Stimulated activated CD4-positive, alpha-beta T cell treated with anti-CD3 and anti-CD28 coated beads, Interleukin-2, amount 100 ng/mL, for 48 hours (primary cell): ENCODE measurements at regions not wholly inside any gene's neighbourhood (a gene's known extent, or its start where the extent isn't known, plus 50 kb on each side); places are given as distances from the start of the nearest gene placed in this dataset.
A peak's percentile ranks its signal among the peaks of the same experiment; 100 is the strongest.

Experiments
- DNase-seq, 2 donors: peaks; one replicate each; pipeline ENCODE4 v3.0.0-alpha.2; 2020

DNA sequence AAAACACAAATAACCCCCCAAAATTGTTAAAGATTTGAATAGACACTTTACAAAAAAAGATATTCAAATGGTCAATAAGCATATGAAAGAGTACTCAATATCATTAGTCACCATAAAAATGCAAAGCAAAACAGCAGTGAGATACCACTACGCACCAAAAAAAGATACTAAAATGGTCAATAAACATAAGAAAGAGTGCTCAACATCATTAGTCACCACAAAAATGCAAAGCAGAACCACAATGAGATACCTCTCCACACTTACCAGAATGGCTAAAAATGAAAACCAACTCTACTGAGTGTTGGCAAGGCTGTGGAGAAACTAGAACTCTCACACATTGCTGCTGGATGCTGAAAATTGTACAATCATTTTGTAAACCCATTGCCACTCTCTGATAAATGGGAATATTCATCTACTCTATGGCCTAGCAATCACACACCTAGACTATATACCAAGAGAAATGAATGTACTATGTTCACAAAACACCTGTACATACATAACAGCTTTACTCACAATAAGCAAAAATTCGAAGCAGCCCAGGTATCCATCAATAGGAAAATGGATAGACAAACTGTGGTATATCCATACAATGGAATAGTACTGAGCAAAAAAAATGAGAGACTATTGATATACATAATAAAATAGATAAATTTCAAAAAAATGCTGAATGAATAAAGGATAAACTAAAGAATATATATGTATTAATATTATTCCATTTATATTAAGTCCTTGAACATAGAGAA is 205.0 kb upstream of the DAPK1 start:
- DNase-seq = no peak

DNA sequence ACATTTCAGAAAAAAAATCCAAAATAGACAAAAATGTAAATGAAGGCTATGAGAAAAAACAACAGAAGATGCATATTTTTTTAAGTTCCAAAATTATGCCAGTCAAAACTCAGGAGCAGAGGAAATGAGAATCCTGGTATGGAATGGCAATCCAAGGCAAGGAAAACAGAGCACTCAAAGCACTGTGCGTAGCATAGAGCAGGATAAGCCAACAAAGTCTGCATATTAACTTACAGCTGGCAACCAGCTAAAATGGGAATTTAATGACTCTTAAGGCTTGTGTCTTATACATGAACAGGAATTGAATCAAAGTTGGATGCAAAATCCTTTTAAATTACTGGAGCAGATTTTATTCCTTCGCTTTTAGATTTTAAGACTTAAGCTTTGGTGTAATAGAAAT is 203.5 kb upstream of the DAPK1 start:
- DNase-seq = no peak

DNA sequence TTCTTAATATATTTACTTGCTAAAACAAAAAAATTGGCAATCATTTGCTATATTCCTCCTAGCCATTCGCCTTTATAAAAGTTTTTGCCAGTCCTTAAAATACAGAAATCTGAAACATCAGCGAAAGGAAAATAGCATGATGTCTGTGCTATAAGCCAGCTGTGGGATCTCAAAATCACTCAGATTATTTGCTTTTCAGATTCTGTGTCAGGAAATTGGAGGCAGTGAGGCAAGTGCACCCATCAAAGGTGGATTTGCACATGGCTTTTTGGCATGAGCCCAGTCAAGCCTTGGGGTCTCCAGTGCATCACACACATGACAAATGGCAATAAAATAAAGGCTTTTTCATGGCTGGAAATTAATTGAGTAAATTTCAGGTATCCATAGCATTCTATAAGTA is 196.8 kb upstream of the DAPK1 start:
- no peak for DNase-seq

DNA sequence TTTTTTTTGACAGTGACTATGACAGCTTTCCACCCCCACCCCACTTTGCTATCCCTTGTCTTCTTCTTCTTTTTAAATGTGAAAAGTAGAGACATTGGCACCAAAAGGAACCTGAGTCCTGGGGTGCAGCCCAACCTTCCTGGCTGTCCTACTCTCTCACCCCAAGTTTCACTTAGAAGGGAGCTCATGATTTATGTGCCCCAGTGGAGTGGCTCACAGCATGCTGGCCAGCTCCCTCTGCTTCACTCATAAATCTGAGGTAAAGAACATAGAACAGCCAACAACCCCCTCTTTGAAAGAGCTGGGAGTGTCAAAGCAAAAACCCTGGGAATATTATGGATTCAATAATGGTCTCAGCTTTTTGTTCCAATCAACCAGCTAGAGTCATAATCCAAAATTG is 196.3 kb upstream of the DAPK1 start:
- DNase-seq = no peak

DNA sequence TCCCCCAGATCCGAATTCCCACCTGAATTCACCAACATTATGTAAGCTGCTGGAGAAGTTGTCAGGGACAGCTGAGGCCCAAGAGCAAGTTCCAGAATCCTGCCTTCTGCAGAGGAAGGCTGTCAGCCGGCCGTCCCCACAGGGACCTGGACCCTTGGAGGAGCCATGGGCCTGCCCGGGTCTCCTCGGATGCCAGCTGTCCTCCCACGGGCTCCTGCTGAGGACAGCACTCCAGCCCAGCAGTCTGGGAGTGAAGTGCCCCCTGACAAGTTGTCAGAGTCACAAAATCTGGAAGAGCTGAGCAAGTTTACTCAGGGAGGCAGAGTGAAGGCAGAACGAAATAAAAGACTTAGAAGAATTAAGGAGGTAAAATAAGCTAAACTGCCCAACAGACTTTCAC is 192.5 kb upstream of the DAPK1 start:
- no peak for DNase-seq

DNA sequence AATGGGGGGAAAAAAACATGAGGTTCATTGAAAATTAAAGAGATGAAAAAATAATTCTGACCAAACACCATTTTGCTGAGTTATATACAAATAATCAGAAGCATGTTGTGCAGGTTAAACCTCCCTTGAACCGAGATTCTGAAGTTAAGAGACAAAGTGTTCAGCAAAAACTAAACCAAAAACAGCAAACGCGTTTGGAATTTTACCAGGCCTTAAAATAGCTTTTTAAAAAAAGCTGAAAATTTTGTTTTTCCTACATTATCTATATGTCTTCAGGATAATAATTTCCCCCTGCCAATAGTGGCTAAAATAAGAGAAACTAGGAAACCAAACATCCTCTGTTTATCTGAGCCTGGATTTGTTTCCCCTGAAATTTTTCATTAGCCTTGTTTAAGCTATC is 191.7 kb upstream of the DAPK1 start:
- no peak for DNase-seq

DNA sequence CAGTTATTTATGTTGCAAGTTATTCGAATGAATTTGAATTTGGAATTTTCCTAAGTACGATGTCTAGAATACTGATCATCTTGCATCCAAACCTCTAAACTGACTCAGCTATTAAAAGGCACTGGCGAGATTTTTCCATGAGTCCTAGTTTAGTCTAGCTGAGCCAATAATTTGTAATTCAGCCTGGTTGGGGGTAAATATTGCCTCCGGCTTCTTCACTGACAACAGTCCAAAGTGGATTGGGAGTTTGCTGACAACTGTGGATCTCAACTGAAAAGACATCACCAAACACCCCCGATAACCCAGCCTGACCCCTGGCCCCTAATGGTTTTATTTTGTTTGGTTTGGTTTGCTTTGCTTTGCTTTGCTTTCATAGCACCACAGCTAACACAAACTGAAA is 189.8 kb upstream of the DAPK1 start:
- DNase-seq = no peak

DNA sequence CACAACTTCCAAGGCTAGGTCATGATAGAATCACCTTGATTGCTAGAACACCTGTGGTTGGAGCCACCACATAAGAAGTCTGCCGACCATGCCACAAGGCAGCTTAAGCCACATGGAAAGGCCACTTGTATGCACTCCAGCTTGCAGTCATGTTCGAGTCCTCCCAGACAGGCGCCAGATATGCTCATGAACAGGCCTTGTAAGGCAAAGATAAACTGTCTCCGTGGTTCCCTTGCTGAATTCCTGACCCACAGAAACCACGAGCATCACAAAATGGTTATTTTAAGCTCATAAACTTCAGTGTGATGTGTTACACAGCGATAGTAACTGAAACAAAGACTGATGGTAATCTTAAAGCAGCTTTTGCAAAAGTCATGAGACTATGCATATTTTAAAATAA is 188.4 kb upstream of the DAPK1 start:
- no peak for DNase-seq

DNA sequence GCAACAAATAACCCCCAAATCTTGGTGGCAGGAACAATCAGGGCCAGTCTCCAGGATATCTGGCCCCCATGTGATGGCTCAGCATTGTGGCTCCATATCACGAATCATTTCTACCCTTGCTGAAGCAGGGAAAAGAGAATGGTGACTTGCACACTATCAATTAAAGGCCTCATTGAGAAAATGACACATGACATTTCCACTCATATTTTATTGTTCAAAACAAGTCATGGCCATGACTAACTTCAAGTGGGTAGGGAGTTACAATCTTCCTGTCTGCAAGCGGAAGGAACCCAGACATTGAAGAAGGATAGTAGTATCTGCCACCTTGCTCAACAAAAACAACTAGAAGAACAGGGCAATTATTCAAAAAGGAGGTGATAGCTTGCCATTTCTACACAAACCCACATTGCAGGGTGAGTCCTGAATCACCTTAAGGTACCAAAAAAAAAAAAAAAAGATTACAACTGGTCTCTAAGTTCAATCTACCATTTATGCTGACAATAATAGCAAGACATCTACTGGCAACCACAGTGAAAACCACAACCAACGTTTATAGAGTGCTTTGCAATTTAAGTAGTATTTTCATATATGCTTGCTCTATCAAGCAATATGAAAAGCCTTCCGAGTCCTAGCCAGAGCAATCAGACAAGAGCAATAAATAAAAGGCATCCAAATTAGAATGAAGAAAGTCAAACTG is 186.7 kb upstream of the DAPK1 start:
- no peak for DNase-seq

DNA sequence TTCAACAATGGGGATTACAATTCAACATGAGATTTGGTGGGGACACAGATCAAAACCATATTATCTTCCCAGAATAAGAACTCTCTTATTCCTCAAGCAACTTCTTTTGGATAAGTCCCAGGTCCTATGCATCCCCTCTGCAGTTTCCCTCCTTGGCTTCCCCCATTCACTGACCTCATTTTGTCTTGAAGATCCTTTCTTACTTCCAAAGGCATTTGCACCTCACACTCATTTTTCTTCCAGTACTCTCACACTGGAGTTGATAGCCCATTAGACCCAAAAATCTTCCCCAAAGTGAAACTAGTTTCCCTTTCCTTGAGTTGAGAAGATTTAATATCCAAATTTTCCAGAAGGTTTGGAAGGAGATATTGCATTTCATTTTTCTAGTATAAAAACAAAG is 178.0 kb upstream of the DAPK1 start:
- DNase-seq = no peak

DNA sequence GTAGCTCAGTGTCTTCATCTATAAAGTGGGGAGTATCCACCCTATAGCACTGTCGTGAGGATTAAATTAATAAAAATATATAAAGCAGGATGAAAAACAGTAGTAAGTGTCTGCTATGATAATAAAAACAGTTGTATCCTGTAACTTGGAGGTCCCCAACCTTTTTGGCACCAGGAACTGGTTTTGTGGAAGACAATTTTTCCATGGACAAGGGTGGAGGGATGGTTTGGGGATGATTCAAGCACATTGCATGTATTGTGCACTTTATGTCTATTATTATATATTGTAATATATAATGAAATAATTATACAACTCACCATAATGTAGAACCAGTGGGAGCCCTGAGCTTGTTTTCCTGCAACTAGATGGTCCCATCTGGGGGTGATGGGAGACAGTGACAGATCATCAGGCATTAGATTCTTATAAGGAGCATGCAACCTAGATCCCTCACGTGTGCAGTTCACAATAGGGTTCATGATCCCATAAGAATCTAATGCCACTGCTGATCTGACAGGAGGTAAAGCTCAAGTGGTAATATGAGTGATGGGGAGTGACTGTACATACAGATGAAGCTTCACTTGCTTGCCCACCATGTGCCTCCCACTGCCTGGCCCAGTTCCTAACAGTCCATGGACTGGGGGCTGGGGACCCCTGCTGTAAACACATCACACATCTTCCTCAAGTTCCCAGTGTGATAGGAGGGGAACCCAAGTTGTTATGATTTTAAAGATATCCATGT is 177.4 kb upstream of the DAPK1 start:
- no peak for DNase-seq

DNA sequence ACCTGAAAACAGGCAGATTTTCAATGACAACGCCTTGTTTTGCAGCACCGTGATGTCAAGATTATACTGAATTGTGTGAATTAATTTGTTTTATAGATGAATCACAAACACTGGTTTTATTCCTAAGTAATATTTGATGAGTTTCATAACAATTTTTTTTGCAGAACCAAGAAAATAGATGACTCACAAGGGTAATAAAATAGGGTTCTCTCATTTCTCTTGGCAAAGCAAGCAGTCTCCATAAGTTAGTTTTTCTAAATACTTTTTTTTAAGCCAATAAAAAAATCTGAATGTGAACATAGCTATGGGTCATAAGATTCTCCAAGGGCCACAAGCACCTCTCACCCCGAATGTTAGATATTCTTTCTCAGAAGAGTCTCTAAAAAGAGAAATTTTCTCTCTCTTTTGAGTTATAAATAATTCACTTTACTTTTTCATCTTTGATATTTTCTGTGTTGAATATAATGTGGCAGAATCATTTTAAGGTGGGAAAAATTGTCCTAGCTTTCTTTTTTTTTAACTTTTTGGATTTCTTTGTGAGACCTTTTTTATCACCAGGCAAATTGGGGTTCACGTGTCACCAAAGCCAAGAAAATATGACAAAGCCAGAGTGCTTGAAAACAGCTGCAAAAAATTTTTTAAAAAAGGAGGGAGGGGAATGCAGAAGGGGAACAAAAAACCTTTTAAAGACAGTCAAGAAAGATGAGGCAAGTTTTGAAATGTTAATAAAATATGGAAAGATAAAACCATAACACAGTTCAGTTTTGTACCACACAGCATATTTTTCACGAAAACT is 174.6 kb upstream of the DAPK1 start:
- DNase-seq = no peak

DNA sequence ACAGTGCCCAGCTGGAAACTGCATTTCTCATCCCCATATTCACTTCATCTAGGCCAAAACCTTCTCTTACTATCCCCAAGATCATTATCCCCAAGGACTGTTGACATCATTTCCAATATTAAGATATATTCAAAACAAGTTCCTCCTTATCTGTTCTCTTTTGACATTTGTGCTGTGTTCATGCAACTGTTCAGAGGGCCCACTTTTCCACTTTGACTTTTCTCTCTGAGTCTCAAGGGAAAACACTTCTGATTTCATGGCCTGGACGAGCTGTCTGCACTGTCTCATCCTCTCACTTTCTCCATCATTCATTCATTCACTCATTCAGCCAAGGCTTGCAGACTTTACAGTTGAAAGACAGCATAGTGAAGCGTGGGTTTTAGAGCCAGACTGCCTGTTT is 173.7 kb upstream of the DAPK1 start:
- no peak for DNase-seq

DNA sequence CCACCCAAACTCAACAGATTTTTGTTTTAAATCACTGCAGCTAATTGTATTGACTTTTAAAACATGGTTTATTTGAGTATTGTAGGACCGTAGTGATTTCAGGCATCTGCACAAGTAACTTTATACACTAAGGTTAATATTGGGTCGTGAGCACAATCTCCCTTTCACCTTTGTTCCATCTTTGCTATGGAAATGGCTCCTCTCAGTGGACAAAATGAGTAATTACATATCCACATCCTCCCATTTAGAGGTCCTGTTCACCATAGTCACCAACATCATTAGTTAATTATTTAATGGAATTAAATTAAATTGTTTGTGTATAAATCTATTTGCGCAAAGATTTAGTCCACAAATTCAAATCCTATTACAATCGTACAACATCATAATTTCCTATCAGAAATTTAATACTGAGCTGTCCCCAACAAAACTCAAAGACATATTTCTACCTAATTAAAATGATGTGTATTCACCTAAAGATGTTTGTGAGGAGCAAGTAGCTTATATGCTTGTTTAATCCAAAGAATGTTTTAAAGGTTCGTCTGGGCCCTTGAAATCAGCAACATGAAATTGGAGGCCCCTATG is 173.0 kb upstream of the DAPK1 start:
- no peak for DNase-seq

DNA sequence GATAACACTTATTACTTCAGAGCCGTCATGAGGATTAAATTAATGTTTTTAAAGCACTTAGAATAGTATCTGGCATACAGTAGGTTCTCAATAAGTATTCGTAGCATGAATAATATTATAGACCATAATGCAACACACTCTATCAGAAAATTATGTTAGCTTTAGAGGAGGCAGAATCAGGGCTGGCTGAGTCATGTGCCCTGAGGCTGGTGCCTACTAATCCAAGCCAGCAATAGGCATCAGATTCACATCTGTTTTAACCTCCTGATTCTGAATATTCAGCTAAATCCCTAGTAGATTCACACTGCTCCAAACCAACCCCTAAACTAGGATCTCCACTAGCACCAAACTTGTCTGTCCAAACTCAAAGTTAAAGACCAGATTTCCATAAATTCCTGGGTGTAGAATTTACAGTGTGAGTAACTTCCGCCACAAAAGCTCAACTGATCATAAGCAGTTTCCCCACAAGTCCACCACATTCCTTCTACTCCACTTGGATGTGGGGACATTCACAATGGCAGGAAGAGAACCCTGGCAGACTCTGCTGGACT is 170.0 kb upstream of the DAPK1 start:
- no peak for DNase-seq

DNA sequence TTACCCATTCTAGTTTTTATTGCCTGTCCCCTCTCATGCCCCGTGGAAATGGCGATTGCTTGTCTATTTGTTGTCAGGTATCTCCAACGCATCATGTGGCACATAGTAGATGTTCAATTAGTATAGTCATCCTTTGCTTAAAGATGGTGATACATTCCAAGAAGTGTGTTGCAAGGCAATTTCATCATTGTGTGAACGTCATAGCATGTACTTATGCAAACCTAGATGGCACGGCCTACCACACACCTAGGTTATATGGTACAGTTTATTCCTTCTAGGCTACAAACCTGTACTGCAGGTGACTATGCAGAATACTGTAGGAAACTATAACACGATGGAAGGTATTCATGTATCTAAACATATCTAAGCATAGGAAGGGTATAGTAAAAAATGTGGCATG is 163.9 kb upstream of the DAPK1 start:
- no peak for DNase-seq

DNA sequence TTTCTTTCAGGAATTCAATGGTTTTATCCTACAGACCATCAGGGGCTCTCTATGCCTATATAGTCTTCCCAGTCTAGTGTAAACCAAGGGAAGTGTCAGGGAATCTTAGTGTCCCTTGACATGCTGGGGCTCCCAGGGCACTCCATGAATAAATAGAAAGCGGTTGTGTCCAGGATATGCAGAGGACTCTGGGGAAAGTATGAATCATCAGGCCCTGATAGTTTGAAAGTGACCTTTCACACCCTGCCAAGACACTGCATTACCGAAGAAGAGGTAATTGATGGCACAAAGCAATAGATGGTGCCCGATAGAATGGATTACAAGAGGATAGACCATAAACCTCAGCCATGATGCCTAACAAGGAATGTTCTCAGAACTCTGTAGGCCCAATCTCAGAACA is 163.3 kb upstream of the DAPK1 start:
- DNase-seq = no peak

DNA sequence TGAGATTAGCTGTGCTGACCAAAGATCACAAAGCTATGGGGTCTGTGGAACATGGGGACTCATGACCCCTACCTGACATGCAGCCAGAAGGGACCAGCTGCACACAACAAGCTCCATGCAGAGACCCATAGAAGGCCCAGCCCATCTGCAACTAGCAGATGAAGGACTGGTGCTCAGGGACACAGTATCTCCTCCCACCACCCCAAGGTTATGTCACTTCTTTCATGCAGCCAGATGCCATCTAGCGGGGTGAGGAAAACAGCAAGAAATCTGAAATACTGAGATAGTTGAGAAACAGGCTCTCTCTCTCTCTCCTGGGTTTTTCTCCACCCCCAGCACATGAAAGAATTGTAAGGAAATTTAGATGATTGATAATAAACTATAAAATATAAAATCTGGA is 161.3 kb upstream of the DAPK1 start:
- no peak for DNase-seq

DNA sequence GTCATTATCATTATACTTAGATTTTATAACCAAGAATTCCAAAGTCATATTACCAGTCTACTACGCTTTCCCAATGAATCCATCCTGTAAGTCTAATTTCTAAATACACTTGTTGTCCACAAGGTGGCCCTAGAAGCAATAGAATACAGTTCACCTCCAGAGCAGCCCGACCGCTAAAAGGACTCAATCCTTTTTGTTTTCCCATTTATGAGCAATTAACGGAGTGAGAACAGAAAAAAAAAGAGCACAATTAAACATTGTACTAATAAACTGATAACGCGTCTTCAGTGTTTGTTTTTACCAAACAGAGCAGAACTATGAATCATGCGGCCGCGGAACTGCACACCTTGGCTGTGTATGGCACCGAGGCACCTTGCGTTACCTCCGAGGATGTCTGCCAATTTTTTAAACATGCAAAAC is 160.7 kb upstream of the DAPK1 start:
- peak in 1 of 2 donors; percentile 3 for DNase-seq

DNA sequence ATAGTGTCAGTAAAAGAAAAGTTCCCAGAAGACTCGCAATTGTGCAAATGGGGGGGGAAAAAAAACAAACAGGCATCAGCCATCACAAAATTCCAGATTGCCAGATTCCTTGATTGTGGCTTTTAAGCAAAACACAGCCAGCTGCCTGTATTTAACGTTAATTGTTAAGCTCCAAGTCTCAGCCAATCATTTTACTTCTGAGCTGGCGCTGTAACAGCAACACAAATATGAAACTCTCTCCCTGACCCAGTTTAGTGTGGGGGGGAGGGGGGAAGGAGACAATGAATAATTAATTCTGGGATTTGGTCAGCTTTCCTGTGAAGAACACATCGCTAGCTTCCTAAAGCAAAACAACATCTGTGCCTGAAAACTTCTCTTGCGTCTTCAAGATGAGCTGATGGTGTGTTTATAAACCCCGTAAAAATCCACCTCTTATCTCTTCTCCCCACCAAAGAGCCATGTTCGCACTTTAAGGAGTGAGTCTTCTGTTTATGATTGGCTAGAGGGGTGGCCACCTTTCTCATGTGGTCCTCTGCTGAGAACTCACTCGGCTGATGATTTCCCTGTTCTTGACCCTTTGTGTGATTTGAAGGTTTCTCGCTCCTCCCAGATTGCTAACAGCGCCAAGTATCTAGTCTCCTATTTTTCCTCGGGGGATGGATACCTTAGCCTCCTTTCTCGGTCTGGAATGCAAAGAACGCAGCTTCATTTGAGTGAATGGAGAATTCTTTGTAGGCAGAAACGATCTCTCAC is 160.2 kb upstream of the DAPK1 start:
- no peak for DNase-seq

DNA sequence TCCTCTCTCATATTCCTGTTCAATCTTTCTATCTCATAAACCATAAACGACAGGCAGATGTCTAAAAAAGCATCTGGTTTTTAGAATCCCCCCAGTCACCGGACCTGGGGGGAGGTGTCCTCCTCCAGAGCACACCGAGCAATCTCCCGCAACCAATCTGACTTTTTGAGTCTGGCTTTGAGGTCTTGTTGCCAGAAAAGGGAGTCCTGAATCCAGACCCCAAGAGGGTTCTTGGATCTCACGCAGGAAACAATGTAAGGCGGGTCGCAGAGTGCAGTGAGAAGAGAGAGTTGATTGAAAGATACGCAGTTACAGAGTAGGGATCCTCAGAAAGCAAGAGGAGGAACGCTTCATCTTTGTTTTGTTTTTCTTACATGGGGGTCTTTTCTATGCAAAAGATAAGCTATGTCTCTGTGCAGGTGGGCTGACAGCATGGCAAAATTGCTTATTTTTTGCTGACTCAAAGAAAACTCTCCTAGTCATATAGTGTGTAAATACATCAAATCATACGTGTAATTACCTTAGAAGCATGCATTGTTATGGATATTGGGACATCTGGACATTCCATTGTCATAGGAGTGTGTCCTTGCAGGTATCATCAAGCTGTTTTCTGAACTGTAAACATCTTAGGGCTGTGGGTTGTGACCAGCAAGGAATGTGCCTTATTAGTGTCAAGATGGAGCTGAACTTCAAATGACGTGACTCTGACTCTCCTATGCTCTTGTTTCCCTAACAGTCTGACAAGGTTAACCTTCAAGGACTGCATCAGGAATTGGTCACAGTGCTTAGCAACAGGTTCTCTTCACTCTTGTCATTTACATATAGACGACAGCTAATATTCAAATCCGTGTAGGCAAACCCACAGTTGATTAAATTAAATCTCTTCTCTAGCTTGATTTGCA is 159.3 kb upstream of the DAPK1 start:
- no peak for DNase-seq
